Chondrocyte (in vitro differentiated cells): ENCODE measurements at regions not wholly inside any gene's neighbourhood (a gene's known extent, or its start where the extent isn't known, plus 50 kb on each side); places are given as distances from the start of the nearest gene placed in this dataset.

ENCODE experiments used
- DNase-seq: peaks from one replicate; pipeline ENCODE4 v3.0.0; 2021; ENCODE audit warnings: mixed read lengths, low spot score
- H3K27ac Mint-ChIP-seq: one replicate; pipeline ENCODE4 v1.8.0; 2021; ENCODE audit warnings: mild to moderate bottlenecking, moderate library complexity, mixed read lengths; ENCODE audit not compliant: unreplicated experiment
- H3K27me3 Mint-ChIP-seq: 2 replicates; pipeline ENCODE4 v1.8.0; 2021; ENCODE audit warnings: low read depth, mixed read lengths
- H3K36me3 Mint-ChIP-seq: 2 replicates; pipeline ENCODE4 v1.8.0; 2021; ENCODE audit warnings: low read depth, mixed read lengths
- H3K4me1 Mint-ChIP-seq: 2 replicates; pipeline ENCODE4 v1.8.0; 2021; ENCODE audit warnings: low read depth, mild to moderate bottlenecking, mixed read lengths
- H3K4me3 Mint-ChIP-seq: one replicate; pipeline ENCODE4 v1.8.0; 2021; ENCODE audit warnings: mild to moderate bottlenecking, moderate library complexity, mixed read lengths; ENCODE audit not compliant: unreplicated experiment
- H3K9me3 Mint-ChIP-seq: 2 replicates; pipeline ENCODE4 v1.8.0; 2021; ENCODE audit warnings: low read depth, mixed read lengths
- CTCF ChIP-seq: fragments of 200-600 bp; sonication (generic); IDR thresholded peaks from 2 replicates; pipeline ENCODE4 v1.5.0; 2021; ENCODE audit warnings: antibody characterized with exemption, mild to moderate bottlenecking, moderate library complexity

DNA sequence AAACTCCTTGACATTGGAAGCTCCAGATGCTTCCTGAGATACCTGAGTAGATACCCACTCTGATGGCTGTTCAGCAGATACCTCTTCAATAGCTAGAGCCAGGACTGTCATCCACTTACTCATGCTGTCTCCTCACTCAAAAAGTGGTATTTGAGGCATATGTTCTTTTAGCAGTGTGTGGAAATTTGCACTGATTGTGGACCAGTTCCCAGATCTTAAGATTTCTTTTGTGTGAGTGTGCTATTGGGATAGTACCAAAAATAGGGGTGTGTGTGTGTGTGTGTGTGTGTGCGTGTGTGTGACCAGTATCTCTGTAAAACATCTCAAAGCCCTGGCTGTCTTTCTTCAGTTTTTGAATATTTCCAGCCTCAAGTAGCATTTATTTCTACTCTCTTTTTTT is 108.3 kb downstream of the SLITRK5 start:
- Mint-ChIP-seq H3K27me3 (no peaks in the 10 kb centered on the region), H3K9me3 (no peaks in the 10 kb centered on the region)

DNA sequence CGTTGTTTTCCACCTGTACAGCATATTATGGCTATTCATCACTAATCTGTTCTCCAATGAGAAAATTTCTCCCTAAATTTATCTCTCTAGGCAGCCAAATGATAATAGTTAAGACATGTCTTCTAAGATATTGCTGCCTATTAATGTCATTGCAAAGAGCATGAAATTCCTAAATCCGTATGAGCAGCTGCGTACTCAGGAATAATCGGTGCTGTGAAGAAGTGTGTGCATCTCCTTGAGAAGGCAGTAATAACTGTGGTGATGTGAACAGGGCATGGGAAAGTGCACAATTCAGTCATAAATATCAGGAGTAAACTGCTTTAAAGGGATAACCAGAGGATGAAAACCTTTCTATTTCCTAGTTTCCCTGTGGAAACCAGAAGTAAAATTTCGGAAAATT is 112.2 kb downstream of the SLITRK5 start:
- no peak overlapping the region for H3K27ac Mint-ChIP-seq
- H3K36me3 Mint-ChIP-seq, result no peaks in the 10 kb centered on the region
- H3K4me3 Mint-ChIP-seq, result no peak overlapping the region
- no peaks in the 10 kb centered on the region for H3K9me3 Mint-ChIP-seq
- H3K4me1 Mint-ChIP-seq, result no peaks in the 10 kb centered on the region
- TF ChIP-seq CTCF, result no peak
- H3K27me3 Mint-ChIP-seq, result no peaks in the 10 kb centered on the region
- no peak for DNase-seq

More for the DNA sequence above, 108.3 kb downstream of the SLITRK5 start:
- H3K27ac Mint-ChIP-seq, result no peak overlapping the region
- no peaks in the 10 kb centered on the region for H3K36me3 Mint-ChIP-seq
- H3K4me3 Mint-ChIP-seq, result no peak overlapping the region
- H3K4me1 Mint-ChIP-seq, result no peaks in the 10 kb centered on the region
- TF ChIP-seq CTCF, result no peak
- DNase-seq, result no peak

GRCh38 chr13:87788363-87788762 is 117.2 kb downstream of the SLITRK5 start:
- DNase-seq, result no peak
- Mint-ChIP-seq H3K4me3 (no peak overlapping the region), H3K36me3 (no peaks in the 10 kb centered on the region), H3K4me1 (no peaks in the 10 kb centered on the region), H3K27me3 (no peaks in the 10 kb centered on the region), H3K27ac (no peak overlapping the region), H3K9me3 (peaks cover 3% of the 10 kb centered on the region)
- TF ChIP-seq CTCF, result no peak

DNA sequence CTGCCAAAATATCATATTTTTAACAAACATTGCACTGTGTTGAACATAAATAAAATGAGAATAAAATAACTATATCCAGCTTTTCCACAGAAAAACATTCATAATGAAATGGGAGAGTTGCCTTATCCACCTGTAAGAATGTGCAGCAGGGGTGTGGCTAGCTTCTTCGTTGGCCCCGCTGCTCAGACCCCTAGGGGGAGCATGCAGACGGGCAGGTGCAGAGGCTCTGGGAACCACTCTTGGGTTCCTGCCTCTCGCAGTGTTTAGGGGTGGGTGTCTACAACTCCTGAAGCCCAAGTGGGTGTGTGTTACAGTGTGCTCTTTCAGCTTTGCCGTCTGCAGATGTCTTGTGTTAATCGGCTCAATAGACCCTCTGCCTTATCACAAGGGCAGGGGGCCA is 121.7 kb downstream of the SLITRK5 start:
- Mint-ChIP-seq H3K36me3 (no peaks in the 10 kb centered on the region), H3K27ac (no peak overlapping the region), H3K4me3 (no peak overlapping the region), H3K4me1 (no peaks in the 10 kb centered on the region), H3K9me3 (peaks cover 3% of the 10 kb centered on the region), H3K27me3 (no peaks in the 10 kb centered on the region)
- no peak for DNase-seq
- TF ChIP-seq CTCF, result no peak

DNA sequence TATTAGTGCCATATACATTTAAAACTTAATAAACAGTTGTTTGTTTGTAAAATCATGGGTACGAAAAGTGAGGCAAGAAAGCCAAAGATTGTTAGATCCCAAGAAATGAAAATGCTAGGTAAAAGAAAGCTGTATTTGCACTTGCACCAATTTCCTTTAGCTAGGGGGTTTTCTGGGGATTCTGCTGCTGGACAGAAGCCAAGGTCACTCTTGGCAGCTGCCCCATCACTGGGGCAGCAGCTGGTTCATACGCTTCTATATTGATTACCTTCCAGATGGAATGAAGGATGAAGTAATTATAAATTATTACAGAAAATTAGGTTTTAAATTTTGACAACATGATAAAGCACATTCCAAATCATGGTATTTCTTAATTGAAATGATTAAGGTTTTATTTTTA is 127.4 kb downstream of the SLITRK5 start:
- no peak for DNase-seq
- H3K27me3 Mint-ChIP-seq, result no peaks in the 10 kb centered on the region
- H3K27ac Mint-ChIP-seq, result no peak overlapping the region
- no peaks in the 10 kb centered on the region for H3K4me1 Mint-ChIP-seq
- H3K36me3 Mint-ChIP-seq, result no peaks in the 10 kb centered on the region
- TF ChIP-seq CTCF, result no peak
- H3K9me3 Mint-ChIP-seq, result no peaks in the 10 kb centered on the region
- H3K4me3 Mint-ChIP-seq, result no peak overlapping the region
